Neural cell (in vitro differentiated cells): ENCODE measurements at regions not wholly inside any gene's neighbourhood (a gene's known extent, or its start where the extent isn't known, plus 50 kb on each side); places are given as distances from the start of the nearest gene placed in this dataset.

Experiments used
- H2AFZ ChIP-seq: fragments of 200-600, 300-800 bp; sonication (generic), shearing (Covaris generic); 2 replicates; pipeline ENCODE4 v1.6.0; 2014; ENCODE audit warnings: low read depth, mild to moderate bottlenecking, antibody characterized with exemption, low read length, moderate library complexity
- H3F3A ChIP-seq: fragments of 200-600 bp; shearing (Covaris generic); 2 replicates; pipeline ENCODE4 v1.6.1; 2016; ENCODE audit warnings: mild to moderate bottlenecking, moderate library complexity, mixed read lengths, antibody characterized with exemption, low read length; ENCODE audit not compliant: insufficient read depth, poor library complexity, severe bottlenecking
- H3K27ac ChIP-seq: fragments of 200-600, 300-800 bp; sonication (generic), shearing (Covaris generic); 2 replicates; pipeline ENCODE4 v1.5.1; 2014; ENCODE audit warnings: mild to moderate bottlenecking, low read length, moderate library complexity
- H3K27me3 ChIP-seq: fragments of 300-800, 200-600 bp; sonication (generic), shearing (Covaris generic); 2 replicates; pipeline ENCODE4 v1.6.0; 2014; ENCODE audit warnings: mild to moderate bottlenecking, low read depth, low read length, moderate library complexity; ENCODE audit not compliant: insufficient read depth
- H3K36me3 ChIP-seq: fragments of 300-800, 200-600 bp; sonication (generic), shearing (Covaris generic); 2 replicates; pipeline ENCODE4 v1.5.1; 2014; ENCODE audit warnings: mild to moderate bottlenecking, antibody characterized with exemption, low read length, moderate library complexity; ENCODE audit not compliant: insufficient read depth
- H3K4me2 ChIP-seq: fragments of 300-800, 200-600 bp; sonication (generic), shearing (Covaris generic); 2 replicates; pipeline ENCODE4 v1.6.0; 2014; ENCODE audit warnings: mild to moderate bottlenecking, low read length
- H3K4me3 ChIP-seq: fragments of 300-800, 200-600 bp; sonication (generic), shearing (Covaris generic); 2 replicates; pipeline ENCODE4 v1.5.1; 2014; ENCODE audit warnings: mild to moderate bottlenecking, low read length, moderate library complexity
- H3K79me2 ChIP-seq: fragments of 200-600 bp; shearing (Covaris generic); replicated peaks from 2 replicates; pipeline ENCODE4 v1.6.0; 2014; ENCODE audit warnings: mild to moderate bottlenecking, low read length, moderate library complexity; ENCODE audit not compliant: insufficient read depth
- H3K9ac ChIP-seq: fragments of 300-800, 200-600 bp; sonication (generic), shearing (Covaris generic); 2 replicates; pipeline ENCODE4 v1.6.1; 2016; ENCODE audit warnings: mild to moderate bottlenecking, low read length, mixed read lengths
- H3K9me2 ChIP-seq: fragments of 200-600 bp; shearing (Covaris generic); 2 replicates; pipeline ENCODE4 v1.6.1; 2016; ENCODE audit warnings: mild to moderate bottlenecking, low read length, mixed read lengths; ENCODE audit not compliant: insufficient read depth
- H3K9me3 ChIP-seq: fragments of 200-600, 300-800 bp; sonication (generic), shearing (Covaris generic); 2 replicates; pipeline ENCODE4 v1.6.1; 2016; ENCODE audit warnings: mild to moderate bottlenecking, mixed run types, low read length, moderate library complexity, mixed read lengths
- H4K20me1 ChIP-seq: fragments of 200-600 bp; shearing (Covaris generic); 2 replicates; pipeline ENCODE4 v1.6.1; 2016; ENCODE audit warnings: mild to moderate bottlenecking, mixed run types; ENCODE audit not compliant: insufficient read depth
- EP300 ChIP-seq: fragments of 450-650 bp; conservative IDR thresholded peaks from 2 replicates; pipeline ENCODE4 v1.6.1; 2014; ENCODE audit warnings: antibody characterized with exemption, mild to moderate bottlenecking, moderate library complexity; ENCODE audit not compliant: poor library complexity, severe bottlenecking
- EZH2 ChIP-seq: fragments of 200-600, 300-800 bp; shearing (Covaris generic), sonication (generic); IDR thresholded peaks from 2 replicates; pipeline ENCODE4 v1.6.1; 2014; ENCODE audit warnings: antibody characterized with exemption, low read length, borderline replicate concordance, mild to moderate bottlenecking; ENCODE audit not compliant: insufficient read depth, poor library complexity, severe bottlenecking
- MXI1 ChIP-seq: fragments of 450-650 bp; conservative IDR thresholded peaks from 2 replicates; pipeline ENCODE4 v1.6.1; 2014; ENCODE audit warnings: antibody characterized with exemption, mild to moderate bottlenecking; ENCODE audit not compliant: poor library complexity, severe bottlenecking
- POLR2AphosphoS5 ChIP-seq: IDR thresholded peaks from 2 replicates; pipeline ENCODE4 v1.6.1; 2012
- RAD21 ChIP-seq: fragments of 450-650 bp; conservative IDR thresholded peaks from 2 replicates; pipeline ENCODE4 v1.6.1; 2014; ENCODE audit warnings: antibody characterized with exemption, mild to moderate bottlenecking, moderate library complexity
- SMC3 ChIP-seq: fragments of 450-650 bp; conservative IDR thresholded peaks from 2 replicates; pipeline ENCODE4 v1.6.1; 2014; ENCODE audit warnings: antibody characterized with exemption, mild to moderate bottlenecking, moderate library complexity; ENCODE audit not compliant: poor library complexity
- TAF1 ChIP-seq: IDR thresholded peaks from 2 replicates; pipeline ENCODE4 v1.6.1; 2012; ENCODE audit warnings: low read depth
- TF ChIP-seq, protein P1 (sequence below): fragments of 450-650 bp; IDR thresholded peaks from 2 replicates; pipeline ENCODE4 v1.5.1; 2014; ENCODE audit warnings: antibody characterized with exemption, mild to moderate bottlenecking, moderate library complexity; ENCODE audit not compliant: poor library complexity, severe bottlenecking
- TF ChIP-seq, protein P2 (sequence below): IDR thresholded peaks from 2 replicates; pipeline ENCODE4 v1.6.1; 2012; ENCODE audit warnings: borderline replicate concordance

DNA sequence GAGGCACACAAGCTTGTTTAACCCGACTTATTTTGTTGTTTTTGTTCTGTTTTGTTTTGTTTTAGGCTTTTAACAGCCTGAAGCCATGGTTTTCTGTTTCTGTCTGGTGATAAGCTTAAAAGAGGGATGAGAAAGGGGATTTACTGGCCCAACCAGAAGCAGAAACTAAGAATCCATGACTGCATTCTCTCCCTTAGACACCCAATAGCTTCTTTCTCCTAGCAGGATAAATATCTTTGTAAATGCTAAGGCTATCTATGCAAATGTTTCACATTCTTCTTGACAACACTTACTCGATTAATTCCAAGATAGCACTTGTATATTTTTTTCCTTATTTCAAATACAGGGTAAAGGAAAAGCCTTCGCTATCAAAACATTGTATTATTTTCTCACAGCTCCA lies 53.7 kb upstream of the SMAD1 start:
- Histone ChIP-seq H3K4me3 (no peak overlapping the region), H2AFZ (no peak overlapping the region), H3K9ac (no peak overlapping the region), H3K27me3 (no peaks in the 10 kb centered on the region), H3K27ac (no peak overlapping the region), H3K79me2 (no peaks in the 10 kb centered on the region), H3K9me3 (no peaks in the 10 kb centered on the region), H3F3A (no peaks in the 10 kb centered on the region), H3K36me3 (no peaks in the 10 kb centered on the region), H4K20me1 (no peaks in the 10 kb centered on the region), H3K4me2 (no peak overlapping the region), H3K9me2 (no peaks in the 10 kb centered on the region)
- TF ChIP-seq EP300: no peak
- TF ChIP-seq TAF1: no peak
- TF ChIP-seq, protein P1, sequence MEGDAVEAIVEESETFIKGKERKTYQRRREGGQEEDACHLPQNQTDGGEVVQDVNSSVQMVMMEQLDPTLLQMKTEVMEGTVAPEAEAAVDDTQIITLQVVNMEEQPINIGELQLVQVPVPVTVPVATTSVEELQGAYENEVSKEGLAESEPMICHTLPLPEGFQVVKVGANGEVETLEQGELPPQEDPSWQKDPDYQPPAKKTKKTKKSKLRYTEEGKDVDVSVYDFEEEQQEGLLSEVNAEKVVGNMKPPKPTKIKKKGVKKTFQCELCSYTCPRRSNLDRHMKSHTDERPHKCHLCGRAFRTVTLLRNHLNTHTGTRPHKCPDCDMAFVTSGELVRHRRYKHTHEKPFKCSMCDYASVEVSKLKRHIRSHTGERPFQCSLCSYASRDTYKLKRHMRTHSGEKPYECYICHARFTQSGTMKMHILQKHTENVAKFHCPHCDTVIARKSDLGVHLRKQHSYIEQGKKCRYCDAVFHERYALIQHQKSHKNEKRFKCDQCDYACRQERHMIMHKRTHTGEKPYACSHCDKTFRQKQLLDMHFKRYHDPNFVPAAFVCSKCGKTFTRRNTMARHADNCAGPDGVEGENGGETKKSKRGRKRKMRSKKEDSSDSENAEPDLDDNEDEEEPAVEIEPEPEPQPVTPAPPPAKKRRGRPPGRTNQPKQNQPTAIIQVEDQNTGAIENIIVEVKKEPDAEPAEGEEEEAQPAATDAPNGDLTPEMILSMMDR: no peak

DNA sequence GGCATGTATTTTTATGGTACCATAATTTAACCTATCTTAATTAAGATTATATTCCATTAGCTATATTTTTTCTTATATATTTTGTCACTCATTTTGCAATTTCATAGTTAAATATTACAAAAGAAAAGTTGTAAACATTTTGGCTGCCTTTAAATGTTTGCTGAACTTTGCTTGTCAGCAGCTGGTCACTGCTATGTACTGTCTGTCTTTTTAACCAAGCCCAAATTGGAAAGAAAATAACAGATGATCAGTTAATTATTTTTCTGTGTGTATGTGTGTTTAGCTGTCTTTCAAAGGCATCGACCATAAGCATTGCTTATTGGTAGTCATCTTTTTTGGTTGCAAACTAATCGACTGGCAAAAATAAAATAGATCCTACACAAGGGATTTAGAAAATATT lies 54.4 kb upstream of the SMAD1 start:
- no peak overlapping the region for H2AFZ ChIP-seq

More for the DNA sequence above, 54.4 kb upstream of the SMAD1 start:
- H3K4me3 ChIP-seq: no peak overlapping the region
- H3F3A ChIP-seq: no peaks in the 10 kb centered on the region
- H3K9me3 ChIP-seq: no peaks in the 10 kb centered on the region
- no peaks in the 10 kb centered on the region for H3K36me3 ChIP-seq
- no peak overlapping the region for H3K4me2 ChIP-seq
- H3K79me2 ChIP-seq: no peaks in the 10 kb centered on the region
- no peaks in the 10 kb centered on the region for H4K20me1 ChIP-seq
- H3K9me2 ChIP-seq: no peaks in the 10 kb centered on the region
- no peak overlapping the region for H3K27ac ChIP-seq
- H3K27me3 ChIP-seq: no peaks in the 10 kb centered on the region
- no peak overlapping the region for H3K9ac ChIP-seq
- no peak for TF ChIP-seq MXI1
- TF ChIP-seq, protein P2, sequence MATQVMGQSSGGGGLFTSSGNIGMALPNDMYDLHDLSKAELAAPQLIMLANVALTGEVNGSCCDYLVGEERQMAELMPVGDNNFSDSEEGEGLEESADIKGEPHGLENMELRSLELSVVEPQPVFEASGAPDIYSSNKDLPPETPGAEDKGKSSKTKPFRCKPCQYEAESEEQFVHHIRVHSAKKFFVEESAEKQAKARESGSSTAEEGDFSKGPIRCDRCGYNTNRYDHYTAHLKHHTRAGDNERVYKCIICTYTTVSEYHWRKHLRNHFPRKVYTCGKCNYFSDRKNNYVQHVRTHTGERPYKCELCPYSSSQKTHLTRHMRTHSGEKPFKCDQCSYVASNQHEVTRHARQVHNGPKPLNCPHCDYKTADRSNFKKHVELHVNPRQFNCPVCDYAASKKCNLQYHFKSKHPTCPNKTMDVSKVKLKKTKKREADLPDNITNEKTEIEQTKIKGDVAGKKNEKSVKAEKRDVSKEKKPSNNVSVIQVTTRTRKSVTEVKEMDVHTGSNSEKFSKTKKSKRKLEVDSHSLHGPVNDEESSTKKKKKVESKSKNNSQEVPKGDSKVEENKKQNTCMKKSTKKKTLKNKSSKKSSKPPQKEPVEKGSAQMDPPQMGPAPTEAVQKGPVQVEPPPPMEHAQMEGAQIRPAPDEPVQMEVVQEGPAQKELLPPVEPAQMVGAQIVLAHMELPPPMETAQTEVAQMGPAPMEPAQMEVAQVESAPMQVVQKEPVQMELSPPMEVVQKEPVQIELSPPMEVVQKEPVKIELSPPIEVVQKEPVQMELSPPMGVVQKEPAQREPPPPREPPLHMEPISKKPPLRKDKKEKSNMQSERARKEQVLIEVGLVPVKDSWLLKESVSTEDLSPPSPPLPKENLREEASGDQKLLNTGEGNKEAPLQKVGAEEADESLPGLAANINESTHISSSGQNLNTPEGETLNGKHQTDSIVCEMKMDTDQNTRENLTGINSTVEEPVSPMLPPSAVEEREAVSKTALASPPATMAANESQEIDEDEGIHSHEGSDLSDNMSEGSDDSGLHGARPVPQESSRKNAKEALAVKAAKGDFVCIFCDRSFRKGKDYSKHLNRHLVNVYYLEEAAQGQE: no peak
- TF ChIP-seq POLR2AphosphoS5: no peak
- no peak for TF ChIP-seq TAF1
- no peak for TF ChIP-seq EZH2
- TF ChIP-seq RAD21: no peak
- no peak for TF ChIP-seq EP300
- TF ChIP-seq SMC3: no peak
- TF ChIP-seq, protein P1: no peak
